Neural crest cell (in vitro differentiated cells): ENCODE measurements at regions not wholly inside any gene's neighbourhood (a gene's known extent, or its start where the extent isn't known, plus 50 kb on each side); places are given as distances from the start of the nearest gene placed in this dataset.

Source experiments
- DNase-seq: peaks from one replicate; pipeline ENCODE4 v3.0.0; 2021; ENCODE audit warnings: low read depth, mixed read lengths, low spot score
- H3K27ac Mint-ChIP-seq: one replicate; pipeline ENCODE4 v1.8.0; 2021; ENCODE audit warnings: mild to moderate bottlenecking, mixed read lengths; ENCODE audit not compliant: unreplicated experiment
- H3K27me3 Mint-ChIP-seq: 2 replicates; pipeline ENCODE4 v1.8.0; 2021; ENCODE audit warnings: low read depth, mild to moderate bottlenecking, mixed read lengths
- H3K36me3 Mint-ChIP-seq: 2 replicates; pipeline ENCODE4 v1.8.0; 2021; ENCODE audit warnings: low read depth, mild to moderate bottlenecking, mixed read lengths
- H3K4me1 Mint-ChIP-seq: 2 replicates; pipeline ENCODE4 v1.8.0; 2021; ENCODE audit warnings: mixed read lengths
- H3K4me3 Mint-ChIP-seq: one replicate; pipeline ENCODE4 v1.8.0; 2021; ENCODE audit warnings: mild to moderate bottlenecking, mixed read lengths
- H3K9me3 Mint-ChIP-seq: 2 replicates; pipeline ENCODE4 v1.8.0; 2021; ENCODE audit warnings: mixed read lengths
- CTCF ChIP-seq: fragments of 200-600 bp; sonication (generic); conservative IDR thresholded peaks from 2 replicates; pipeline ENCODE4 v1.5.0; 2021; ENCODE audit warnings: antibody characterized with exemption, mild to moderate bottlenecking

GRCh38 chr17:33847900-33848299, 407.2 kb upstream of the CCL2 start:
- H3K27me3 Mint-ChIP-seq, result peaks cover 24% of the 10 kb centered on the region

GRCh38 chr17:33848433-33848832, 406.7 kb upstream of the CCL2 start:
- Mint-ChIP-seq H3K4me3 (no peak overlapping the region), H3K36me3 (no peaks in the 10 kb centered on the region), H3K4me1 (peaks cover 8% of the 10 kb centered on the region), H3K9me3 (no peaks in the 10 kb centered on the region), H3K27me3 (peaks cover 21% of the 10 kb centered on the region), H3K27ac (no peak overlapping the region)
- DNase-seq, result no peak
- TF ChIP-seq CTCF, result no peak

More at GRCh38 chr17:33847900-33848299, 407.2 kb upstream of the CCL2 start:
- H3K36me3 Mint-ChIP-seq, result no peaks in the 10 kb centered on the region
- no peak for DNase-seq
- TF ChIP-seq CTCF, result no peak
- H3K9me3 Mint-ChIP-seq, result no peaks in the 10 kb centered on the region
- peaks cover 8% of the 10 kb centered on the region for H3K4me1 Mint-ChIP-seq
- H3K27ac Mint-ChIP-seq, result no peak overlapping the region
- H3K4me3 Mint-ChIP-seq, result no peak overlapping the region

- H3K4me3 Mint-ChIP-seq, result no peak overlapping the region
- H3K4me1 Mint-ChIP-seq, result peaks cover 8% of the 10 kb centered on the region
- H3K27me3 Mint-ChIP-seq, result peaks cover 39% of the 10 kb centered on the region
- no peak overlapping the region for H3K27ac Mint-ChIP-seq
- no peak for DNase-seq
- H3K36me3 Mint-ChIP-seq, result no peaks in the 10 kb centered on the region
- peaks cover 3% of the 10 kb centered on the region for H3K9me3 Mint-ChIP-seq
- no peak for TF ChIP-seq CTCF
Measured at GRCh38 chr17:33854596-33854995, 400.5 kb upstream of the CCL2 start.

- no peak for DNase-seq
- Mint-ChIP-seq H3K36me3 (no peaks in the 10 kb centered on the region), H3K27me3 (peaks cover 59% of the 10 kb centered on the region), H3K4me1 (no peaks in the 10 kb centered on the region), H3K4me3 (no peak overlapping the region), H3K9me3 (peaks cover 3% of the 10 kb centered on the region), H3K27ac (no peak overlapping the region)
- no peak for TF ChIP-seq CTCF
Measured at GRCh38 chr17:33858121-33858520, 397.0 kb upstream of the CCL2 start.

GRCh38 chr17:33858682-33859081, 396.4 kb upstream of the CCL2 start:
- H3K36me3 Mint-ChIP-seq, result no peaks in the 10 kb centered on the region

More at GRCh38 chr17:33858682-33859081, 396.4 kb upstream of the CCL2 start:
- TF ChIP-seq CTCF, result no peak
- no peak for DNase-seq
- Mint-ChIP-seq H3K27ac (no peak overlapping the region), H3K9me3 (peaks cover 3% of the 10 kb centered on the region), H3K27me3 (peaks cover 60% of the 10 kb centered on the region), H3K4me3 (no peak overlapping the region), H3K4me1 (no peaks in the 10 kb centered on the region)
